Neural crest cell (in vitro differentiated cells): ENCODE measurements at regions not wholly inside any gene's neighbourhood (a gene's known extent, or its start where the extent isn't known, plus 50 kb on each side); places are given as distances from the start of the nearest gene placed in this dataset.

ENCODE experiments used
- DNase-seq: peaks from one replicate; pipeline ENCODE4 v3.0.0; 2021; ENCODE audit warnings: low read depth, mixed read lengths, low spot score
- H3K27ac Mint-ChIP-seq: one replicate; pipeline ENCODE4 v1.8.0; 2021; ENCODE audit warnings: mild to moderate bottlenecking, mixed read lengths; ENCODE audit not compliant: unreplicated experiment
- H3K27me3 Mint-ChIP-seq: 2 replicates; pipeline ENCODE4 v1.8.0; 2021; ENCODE audit warnings: low read depth, mild to moderate bottlenecking, mixed read lengths
- H3K36me3 Mint-ChIP-seq: 2 replicates; pipeline ENCODE4 v1.8.0; 2021; ENCODE audit warnings: low read depth, mild to moderate bottlenecking, mixed read lengths
- H3K4me1 Mint-ChIP-seq: 2 replicates; pipeline ENCODE4 v1.8.0; 2021; ENCODE audit warnings: mixed read lengths
- H3K4me3 Mint-ChIP-seq: one replicate; pipeline ENCODE4 v1.8.0; 2021; ENCODE audit warnings: mild to moderate bottlenecking, mixed read lengths
- H3K9me3 Mint-ChIP-seq: 2 replicates; pipeline ENCODE4 v1.8.0; 2021; ENCODE audit warnings: mixed read lengths
- TF ChIP-seq, protein P1 (sequence below): fragments of 200-600 bp; sonication (generic); conservative IDR thresholded peaks from 2 replicates; pipeline ENCODE4 v1.5.0; 2021; ENCODE audit warnings: antibody characterized with exemption, mild to moderate bottlenecking

DNA sequence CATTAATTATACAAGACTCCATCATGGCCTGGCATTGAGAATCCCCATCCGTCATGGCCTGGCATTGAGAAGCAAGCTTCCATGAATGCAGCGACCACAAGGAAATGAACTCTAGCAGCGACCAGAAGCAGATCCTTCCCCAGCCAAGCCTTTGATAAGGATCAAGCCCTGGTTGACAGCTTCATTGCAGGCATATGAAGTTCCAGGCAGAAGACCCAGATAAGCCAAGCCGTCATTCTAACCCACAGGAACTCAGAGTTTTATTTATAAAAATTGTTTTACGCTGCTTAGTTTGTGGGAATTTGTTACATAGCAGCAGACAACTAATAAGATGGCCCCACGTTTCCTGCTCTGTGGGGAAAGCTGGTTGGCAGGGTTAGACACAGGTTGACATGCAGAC is 642.3 kb downstream of the GATA3 start:
- Mint-ChIP-seq H3K9me3 (peaks cover 5% of the 10 kb centered on the region), H3K27ac (no peak overlapping the region), H3K36me3 (no peaks in the 10 kb centered on the region), H3K4me3 (no peak overlapping the region), H3K4me1 (no peaks in the 10 kb centered on the region), H3K27me3 (no peaks in the 10 kb centered on the region)
- DNase-seq = no peak
- TF ChIP-seq, protein P1, sequence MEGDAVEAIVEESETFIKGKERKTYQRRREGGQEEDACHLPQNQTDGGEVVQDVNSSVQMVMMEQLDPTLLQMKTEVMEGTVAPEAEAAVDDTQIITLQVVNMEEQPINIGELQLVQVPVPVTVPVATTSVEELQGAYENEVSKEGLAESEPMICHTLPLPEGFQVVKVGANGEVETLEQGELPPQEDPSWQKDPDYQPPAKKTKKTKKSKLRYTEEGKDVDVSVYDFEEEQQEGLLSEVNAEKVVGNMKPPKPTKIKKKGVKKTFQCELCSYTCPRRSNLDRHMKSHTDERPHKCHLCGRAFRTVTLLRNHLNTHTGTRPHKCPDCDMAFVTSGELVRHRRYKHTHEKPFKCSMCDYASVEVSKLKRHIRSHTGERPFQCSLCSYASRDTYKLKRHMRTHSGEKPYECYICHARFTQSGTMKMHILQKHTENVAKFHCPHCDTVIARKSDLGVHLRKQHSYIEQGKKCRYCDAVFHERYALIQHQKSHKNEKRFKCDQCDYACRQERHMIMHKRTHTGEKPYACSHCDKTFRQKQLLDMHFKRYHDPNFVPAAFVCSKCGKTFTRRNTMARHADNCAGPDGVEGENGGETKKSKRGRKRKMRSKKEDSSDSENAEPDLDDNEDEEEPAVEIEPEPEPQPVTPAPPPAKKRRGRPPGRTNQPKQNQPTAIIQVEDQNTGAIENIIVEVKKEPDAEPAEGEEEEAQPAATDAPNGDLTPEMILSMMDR = no peak

DNA sequence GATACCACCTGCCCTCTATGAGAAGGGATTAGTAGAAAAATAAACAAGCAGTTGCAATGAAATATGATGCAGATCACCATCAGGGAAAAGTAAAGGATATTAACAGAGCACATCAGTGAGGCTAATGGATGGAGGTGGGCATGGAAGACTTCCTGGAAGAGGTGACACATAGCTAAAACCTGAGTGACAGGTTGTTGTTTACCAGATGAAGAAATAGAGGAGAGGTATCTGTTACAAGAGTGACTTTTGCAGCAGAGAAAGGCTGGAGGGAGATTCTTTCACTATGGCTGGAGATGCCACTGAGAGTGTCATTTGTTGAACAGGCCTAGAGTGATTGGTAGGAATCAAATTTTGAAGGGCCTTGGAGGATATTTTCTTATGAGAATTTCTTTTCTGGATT is 646.2 kb downstream of the GATA3 start:
- peaks cover 3% of the 10 kb centered on the region for H3K9me3 Mint-ChIP-seq
- H3K4me3 Mint-ChIP-seq = no peak overlapping the region
- H3K27me3 Mint-ChIP-seq = peaks cover 7% of the 10 kb centered on the region
- TF ChIP-seq, protein P1 = no peak
- no peak overlapping the region for H3K27ac Mint-ChIP-seq
- no peak for DNase-seq
- H3K4me1 Mint-ChIP-seq = no peaks in the 10 kb centered on the region
- no peaks in the 10 kb centered on the region for H3K36me3 Mint-ChIP-seq

DNA sequence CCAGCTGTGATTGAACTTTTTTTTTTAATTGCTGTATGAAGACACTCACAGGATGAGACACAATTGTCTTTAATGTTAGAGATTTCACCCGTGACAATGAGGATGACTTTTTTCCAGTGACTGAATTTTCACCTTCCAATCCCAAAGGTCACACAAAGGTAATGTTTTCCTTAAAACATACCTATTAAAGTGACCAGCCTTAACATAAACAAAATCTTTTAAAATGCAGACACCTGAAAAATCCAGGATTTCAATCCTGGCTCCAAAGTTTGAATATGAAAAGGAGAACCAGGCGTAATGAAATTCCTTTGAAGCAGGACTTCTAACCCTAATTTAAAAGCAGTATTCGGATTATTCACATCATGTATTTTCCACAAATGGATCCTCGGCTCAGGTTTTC is 647.7 kb downstream of the GATA3 start:
- Mint-ChIP-seq H3K4me1 (no peaks in the 10 kb centered on the region), H3K4me3 (no peak overlapping the region), H3K9me3 (peaks cover 3% of the 10 kb centered on the region), H3K36me3 (no peaks in the 10 kb centered on the region), H3K27me3 (peaks cover 16% of the 10 kb centered on the region), H3K27ac (no peak overlapping the region)
- TF ChIP-seq, protein P1 = no peak
- DNase-seq = no peak

DNA sequence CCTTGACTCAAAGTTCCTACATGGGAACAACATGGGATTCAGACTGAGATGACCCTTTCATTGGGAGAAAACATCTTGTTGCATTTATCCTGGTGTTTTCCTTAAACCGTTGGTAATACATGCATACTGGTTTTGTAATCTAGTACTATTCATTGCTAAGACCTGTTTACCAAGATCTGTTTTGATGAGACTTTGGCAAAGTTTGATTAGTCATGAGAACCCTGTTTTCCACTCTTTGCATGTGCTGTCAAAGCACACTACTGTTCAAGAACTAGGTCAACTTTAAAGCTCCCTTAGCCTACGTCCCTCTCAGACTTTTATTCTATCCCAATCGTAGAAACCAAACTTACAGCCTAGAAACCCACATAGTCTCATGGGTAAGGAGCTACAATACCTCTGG is 650.9 kb downstream of the GATA3 start:
- no peak for DNase-seq
- Mint-ChIP-seq H3K36me3 (no peaks in the 10 kb centered on the region), H3K4me1 (no peaks in the 10 kb centered on the region), H3K27me3 (peaks cover 29% of the 10 kb centered on the region), H3K4me3 (no peak overlapping the region), H3K27ac (no peak overlapping the region), H3K9me3 (no peaks in the 10 kb centered on the region)
- TF ChIP-seq, protein P1 = no peak

DNA sequence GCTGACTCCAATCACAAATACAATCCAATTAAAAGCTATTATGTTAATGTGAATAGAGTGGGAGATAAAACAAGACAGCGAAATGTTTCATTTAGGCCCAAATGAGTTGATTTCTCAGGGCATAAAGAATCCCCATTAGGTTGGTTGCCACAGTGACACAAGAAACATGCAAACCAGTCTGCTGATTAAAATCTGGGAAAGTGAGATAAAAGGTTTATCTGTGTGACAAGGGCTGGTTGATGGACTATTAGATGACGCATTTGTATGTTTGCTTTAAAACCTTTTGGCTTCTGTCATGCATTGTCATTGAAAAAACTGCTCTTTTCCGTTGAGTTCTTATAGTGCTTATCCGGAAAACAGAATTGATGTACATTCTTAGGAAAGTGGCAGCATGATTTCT is 658.2 kb downstream of the GATA3 start:
- TF ChIP-seq, protein P1 = no peak
- peaks cover 7% of the 10 kb centered on the region for H3K4me1 Mint-ChIP-seq
- H3K27me3 Mint-ChIP-seq = peaks cover 14% of the 10 kb centered on the region
- no peak overlapping the region for H3K4me3 Mint-ChIP-seq
- no peak overlapping the region for H3K27ac Mint-ChIP-seq
- H3K9me3 Mint-ChIP-seq = no peaks in the 10 kb centered on the region
- H3K36me3 Mint-ChIP-seq = no peaks in the 10 kb centered on the region
- DNase-seq = no peak

DNA sequence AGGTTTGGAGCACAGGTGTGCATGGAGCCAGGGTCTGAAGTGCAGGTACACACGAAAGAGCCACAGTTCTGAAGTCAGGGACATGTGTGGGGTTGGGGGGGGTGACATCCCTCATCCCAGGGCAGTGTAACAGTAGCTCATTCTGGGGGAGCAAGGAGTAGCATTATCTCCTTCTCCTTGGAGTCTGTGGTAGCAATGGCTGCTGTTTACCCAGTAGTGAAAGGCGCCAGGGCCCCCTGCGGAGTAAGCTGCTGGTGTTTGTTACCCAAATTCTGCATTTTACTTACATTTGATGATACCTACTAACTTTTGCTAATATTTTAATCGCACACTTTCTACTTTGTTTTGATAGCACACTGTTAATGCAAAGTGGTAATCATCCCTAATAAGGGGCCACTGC is 665.5 kb downstream of the GATA3 start:
- Mint-ChIP-seq H3K36me3 (peaks cover 3% of the 10 kb centered on the region), H3K27ac (no peak overlapping the region), H3K9me3 (peaks cover 14% of the 10 kb centered on the region), H3K4me3 (no peak overlapping the region), H3K4me1 (no peaks in the 10 kb centered on the region), H3K27me3 (no peaks in the 10 kb centered on the region)
- TF ChIP-seq, protein P1 = no peak
- no peak for DNase-seq
